SU-DHL-6 (cell line): ENCODE measurements at regions not wholly inside any gene's neighbourhood (a gene's known extent, or its start where the extent isn't known, plus 50 kb on each side); places are given as distances from the start of the nearest gene placed in this dataset.

Source experiments
- H2AFZ ChIP-seq: fragments of 200-600 bp; sonication (generic); 2 replicates; pipeline ENCODE4 v1.6.1; 2014; ENCODE audit warnings: low read depth, mild to moderate bottlenecking, moderate library complexity, mixed read lengths, antibody characterized with exemption, low read length; ENCODE audit not compliant: severe bottlenecking
- H3F3A ChIP-seq: fragments of 200-600 bp; shearing (Covaris generic); 2 replicates; pipeline ENCODE4 v1.6.0; 2016; ENCODE audit warnings: antibody characterized with exemption, mild to moderate bottlenecking; ENCODE audit not compliant: insufficient read depth
- H3K27ac ChIP-seq: fragments of 200-600 bp; sonication (generic); 2 replicates; pipeline ENCODE4 v1.5.1; 2016; ENCODE audit warnings: low read depth, mild to moderate bottlenecking, low read length, moderate library complexity, mixed read lengths
- H3K27me3 ChIP-seq: fragments of 200-600 bp; sonication (generic), shearing (Covaris generic); 2 replicates; pipeline ENCODE4 v1.6.0; 2014; ENCODE audit warnings: mild to moderate bottlenecking, low read length
- H3K36me3 ChIP-seq: fragments of 200-600 bp; sonication (generic); 2 replicates; pipeline ENCODE4 v1.6.1; 2014; ENCODE audit warnings: mild to moderate bottlenecking, low read length, mixed read lengths
- H3K4me2 ChIP-seq: fragments of 300-600, 200-600 bp; shearing (Covaris generic), sonication (generic); 2 replicates; pipeline ENCODE4 v1.6.0; 2014; ENCODE audit warnings: low read length, low read depth, mild to moderate bottlenecking; ENCODE audit not compliant: poor library complexity, severe bottlenecking
- H3K4me3 ChIP-seq: fragments of 200-600 bp; sonication (generic); 2 replicates; pipeline ENCODE4 v1.5.1; 2014; ENCODE audit warnings: antibody characterized with exemption, low read length, mild to moderate bottlenecking, mixed read lengths; ENCODE audit not compliant: insufficient read depth, poor library complexity, severe bottlenecking
- H3K79me2 ChIP-seq: fragments of 200-600 bp; sonication (generic); 2 replicates; pipeline ENCODE4 v1.6.1; 2014; ENCODE audit warnings: mild to moderate bottlenecking, low read length, moderate library complexity; ENCODE audit not compliant: insufficient read depth
- H3K9ac ChIP-seq: fragments of 200-600 bp; sonication (generic); 2 replicates; pipeline ENCODE4 v1.7.0; 2014; ENCODE audit warnings: mild to moderate bottlenecking, low read length
- H3K9me2 ChIP-seq: fragments of 200-600 bp; sonication (generic); replicated peaks from 2 replicates; pipeline ENCODE4 v1.6.1; 2014; ENCODE audit warnings: low read length; ENCODE audit not compliant: insufficient read depth
- H3K9me3 ChIP-seq: fragments of 200-600 bp; sonication (generic); 2 replicates; pipeline ENCODE4 v1.6.1; 2014; ENCODE audit warnings: low read length, mixed read lengths; ENCODE audit not compliant: insufficient read depth
- H4K20me1 ChIP-seq: fragments of 200-600 bp; sonication (generic); 2 replicates; pipeline ENCODE4 v1.6.1; 2014; ENCODE audit warnings: low read depth, mild to moderate bottlenecking, antibody characterized with exemption, low read length, moderate library complexity, mixed read lengths
- EZH2phosphoT487 ChIP-seq: fragments of 200-600 bp; sonication (generic), shearing (Covaris generic); conservative IDR thresholded peaks from 2 replicates; pipeline ENCODE4 v1.6.1; 2018; ENCODE audit warnings: mild to moderate bottlenecking, antibody characterized with exemption, low read length, moderate library complexity, mixed read lengths
- TF ChIP-seq, protein P1 (sequence below): fragments of 200-600 bp; sonication (generic); IDR thresholded peaks from one replicate; pipeline ENCODE4 v1.5.1; 2017; ENCODE audit warnings: antibody characterized with exemption, mild to moderate bottlenecking, low read length, moderate library complexity; ENCODE audit not compliant: insufficient read depth, poor library complexity, severe bottlenecking

DNA sequence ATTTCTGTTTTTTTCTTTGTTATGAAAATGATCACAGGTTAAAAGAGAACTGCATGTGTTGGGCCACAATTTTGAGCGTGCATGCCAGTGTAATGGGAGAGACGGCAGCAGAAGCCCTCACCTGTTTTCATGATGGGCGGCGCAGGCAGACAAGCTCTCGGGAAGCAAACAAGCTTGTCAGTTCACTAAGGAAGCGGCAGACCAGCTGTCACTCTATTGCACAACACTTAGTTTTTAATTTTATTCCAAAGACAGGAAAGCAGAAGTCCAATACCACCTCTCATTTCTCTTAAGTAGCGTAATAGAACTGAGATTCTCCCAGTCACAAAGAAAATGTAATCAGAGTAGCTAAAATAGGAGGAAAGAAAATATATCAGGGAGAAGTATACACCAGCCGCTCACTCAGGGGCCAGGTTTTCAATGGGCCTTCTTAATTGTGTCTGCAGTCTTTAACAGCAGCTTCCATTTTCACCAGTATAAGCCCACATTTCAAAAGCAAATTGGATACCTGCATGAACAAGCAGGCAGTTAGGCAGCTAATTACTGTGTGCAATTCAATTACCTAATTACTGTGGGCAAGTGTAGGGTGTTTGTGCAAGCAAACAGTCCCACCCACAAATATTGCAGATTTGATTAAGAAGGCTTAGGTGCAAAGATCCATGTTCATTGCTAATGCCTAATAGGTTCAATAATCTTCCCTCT is 711.4 kb downstream of the DIAPH3 start:
- no peak for TF ChIP-seq EZH2phosphoT487
- TF ChIP-seq, protein P1, sequence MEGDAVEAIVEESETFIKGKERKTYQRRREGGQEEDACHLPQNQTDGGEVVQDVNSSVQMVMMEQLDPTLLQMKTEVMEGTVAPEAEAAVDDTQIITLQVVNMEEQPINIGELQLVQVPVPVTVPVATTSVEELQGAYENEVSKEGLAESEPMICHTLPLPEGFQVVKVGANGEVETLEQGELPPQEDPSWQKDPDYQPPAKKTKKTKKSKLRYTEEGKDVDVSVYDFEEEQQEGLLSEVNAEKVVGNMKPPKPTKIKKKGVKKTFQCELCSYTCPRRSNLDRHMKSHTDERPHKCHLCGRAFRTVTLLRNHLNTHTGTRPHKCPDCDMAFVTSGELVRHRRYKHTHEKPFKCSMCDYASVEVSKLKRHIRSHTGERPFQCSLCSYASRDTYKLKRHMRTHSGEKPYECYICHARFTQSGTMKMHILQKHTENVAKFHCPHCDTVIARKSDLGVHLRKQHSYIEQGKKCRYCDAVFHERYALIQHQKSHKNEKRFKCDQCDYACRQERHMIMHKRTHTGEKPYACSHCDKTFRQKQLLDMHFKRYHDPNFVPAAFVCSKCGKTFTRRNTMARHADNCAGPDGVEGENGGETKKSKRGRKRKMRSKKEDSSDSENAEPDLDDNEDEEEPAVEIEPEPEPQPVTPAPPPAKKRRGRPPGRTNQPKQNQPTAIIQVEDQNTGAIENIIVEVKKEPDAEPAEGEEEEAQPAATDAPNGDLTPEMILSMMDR, result no peak
- no peaks in the 10 kb centered on the region for H4K20me1 ChIP-seq
- no peak overlapping the region for H2AFZ ChIP-seq
- no peaks in the 10 kb centered on the region for H3K9me2 ChIP-seq
- no peaks in the 10 kb centered on the region for H3K9me3 ChIP-seq
- H3K9ac ChIP-seq, result no peak overlapping the region
- H3K36me3 ChIP-seq, result no peaks in the 10 kb centered on the region
- H3K4me3 ChIP-seq, result no peak overlapping the region
- no peaks in the 10 kb centered on the region for H3K27me3 ChIP-seq
- H3F3A ChIP-seq, result no peaks in the 10 kb centered on the region
- no peak overlapping the region for H3K4me2 ChIP-seq
- no peak overlapping the region for H3K27ac ChIP-seq
- no peaks in the 10 kb centered on the region for H3K79me2 ChIP-seq

DNA sequence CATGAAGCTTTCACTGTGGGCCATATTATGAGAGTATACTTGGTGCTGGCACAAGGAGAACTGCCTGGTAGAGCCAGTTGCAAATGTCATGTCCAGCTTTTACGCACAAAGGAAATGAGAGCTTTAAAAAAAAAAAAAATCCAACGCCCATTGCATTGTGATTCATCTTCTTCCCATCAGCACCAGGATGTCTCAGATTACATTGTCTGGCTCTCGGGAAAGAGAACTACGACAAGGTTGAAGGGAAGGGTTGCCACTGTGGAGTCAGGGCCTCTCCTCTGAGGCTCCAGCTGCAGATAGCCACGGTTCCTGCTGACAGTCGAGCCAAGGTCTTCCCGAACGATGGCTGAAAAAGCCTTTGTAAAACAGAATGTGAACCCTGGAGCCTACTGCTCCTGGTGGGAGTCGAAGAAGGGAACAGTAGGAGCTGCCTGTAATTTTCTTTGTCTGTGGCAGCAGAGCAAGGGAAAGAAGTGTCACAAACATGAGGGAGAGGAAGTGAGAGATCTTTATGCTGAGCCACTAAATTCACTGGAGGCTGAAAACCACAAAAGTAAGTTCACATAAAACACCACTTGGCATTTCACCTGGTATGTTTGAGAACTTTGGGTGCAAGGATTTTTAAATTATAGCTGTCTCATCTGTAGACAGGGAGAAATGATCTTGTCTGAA is 704.7 kb downstream of the DIAPH3 start:
- no peak overlapping the region for H2AFZ ChIP-seq
- H3K4me2 ChIP-seq, result no peak overlapping the region
- H3K4me3 ChIP-seq, result no peak overlapping the region
- H3K9me3 ChIP-seq, result no peaks in the 10 kb centered on the region
- no peaks in the 10 kb centered on the region for H3F3A ChIP-seq
- no peak overlapping the region for H3K27ac ChIP-seq
- no peak overlapping the region for H3K9ac ChIP-seq
- no peaks in the 10 kb centered on the region; the same call in 1 of the 2 replicates for H3K9me2 ChIP-seq
- no peaks in the 10 kb centered on the region for H3K36me3 ChIP-seq
- TF ChIP-seq, protein P1, result no peak
- TF ChIP-seq EZH2phosphoT487, result no peak
- H3K27me3 ChIP-seq, result no peaks in the 10 kb centered on the region
- H4K20me1 ChIP-seq, result no peaks in the 10 kb centered on the region
- H3K79me2 ChIP-seq, result no peaks in the 10 kb centered on the region

DNA sequence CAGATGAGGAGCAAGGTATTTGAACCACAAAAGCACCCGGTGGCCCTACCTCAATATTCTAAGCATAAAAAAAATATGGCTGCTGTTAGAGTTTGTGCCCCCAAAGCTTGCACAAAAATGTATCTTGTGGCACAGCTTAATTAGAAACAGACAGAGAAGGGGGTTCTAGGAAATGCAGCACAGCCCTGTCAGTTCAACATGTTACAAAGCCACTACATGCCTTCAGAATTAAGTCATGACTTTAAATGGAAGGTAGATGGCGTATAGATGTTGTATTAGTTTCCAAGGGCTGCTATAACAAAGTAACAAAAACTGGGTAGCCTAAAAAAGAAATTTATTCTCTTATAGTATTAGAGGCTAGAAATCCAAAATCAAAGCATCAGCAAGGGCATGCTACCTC is 703.8 kb downstream of the DIAPH3 start:
- no peaks in the 10 kb centered on the region for H3K36me3 ChIP-seq
- H4K20me1 ChIP-seq, result no peaks in the 10 kb centered on the region
- no peaks in the 10 kb centered on the region for H3K79me2 ChIP-seq
- no peaks in the 10 kb centered on the region for H3K9me3 ChIP-seq
- H3F3A ChIP-seq, result no peaks in the 10 kb centered on the region
- H3K9ac ChIP-seq, result no peak overlapping the region
- no peaks in the 10 kb centered on the region; the same call in 1 of the 2 replicates for H3K9me2 ChIP-seq
- no peak overlapping the region for H3K27ac ChIP-seq
- TF ChIP-seq EZH2phosphoT487, result no peak
- TF ChIP-seq, protein P1, result no peak
- H3K4me2 ChIP-seq, result no peak overlapping the region
- no peak overlapping the region for H3K4me3 ChIP-seq
- H3K27me3 ChIP-seq, result no peaks in the 10 kb centered on the region
- no peak overlapping the region for H2AFZ ChIP-seq
